ENCODE measurements at regions not wholly inside any gene's neighbourhood (a gene's known extent, or its start where the extent isn't known, plus 50 kb on each side); places are given as distances from the start of the nearest gene placed in this dataset.

DNA sequence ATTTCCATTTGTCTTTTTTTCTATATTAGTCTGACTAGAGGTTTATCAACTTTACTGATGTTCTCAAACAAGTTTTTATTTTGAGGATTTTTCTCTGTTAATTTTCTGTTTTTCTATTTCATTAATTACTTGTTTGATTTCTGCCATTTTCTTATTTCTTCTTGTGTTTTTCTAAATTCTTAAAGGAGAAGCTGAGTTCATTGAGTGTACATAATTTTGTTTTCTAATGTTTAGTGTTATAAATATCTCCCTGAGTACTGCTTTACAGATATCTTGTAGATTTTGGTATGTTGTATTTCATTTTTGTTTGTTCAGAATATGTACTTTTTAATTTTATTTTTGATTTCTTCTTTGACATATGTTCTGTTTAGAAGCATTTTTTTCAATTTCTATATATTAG, 1404.3 kb upstream of the MIR17HG start:
- TF ChIP-seq, protein P1, sequence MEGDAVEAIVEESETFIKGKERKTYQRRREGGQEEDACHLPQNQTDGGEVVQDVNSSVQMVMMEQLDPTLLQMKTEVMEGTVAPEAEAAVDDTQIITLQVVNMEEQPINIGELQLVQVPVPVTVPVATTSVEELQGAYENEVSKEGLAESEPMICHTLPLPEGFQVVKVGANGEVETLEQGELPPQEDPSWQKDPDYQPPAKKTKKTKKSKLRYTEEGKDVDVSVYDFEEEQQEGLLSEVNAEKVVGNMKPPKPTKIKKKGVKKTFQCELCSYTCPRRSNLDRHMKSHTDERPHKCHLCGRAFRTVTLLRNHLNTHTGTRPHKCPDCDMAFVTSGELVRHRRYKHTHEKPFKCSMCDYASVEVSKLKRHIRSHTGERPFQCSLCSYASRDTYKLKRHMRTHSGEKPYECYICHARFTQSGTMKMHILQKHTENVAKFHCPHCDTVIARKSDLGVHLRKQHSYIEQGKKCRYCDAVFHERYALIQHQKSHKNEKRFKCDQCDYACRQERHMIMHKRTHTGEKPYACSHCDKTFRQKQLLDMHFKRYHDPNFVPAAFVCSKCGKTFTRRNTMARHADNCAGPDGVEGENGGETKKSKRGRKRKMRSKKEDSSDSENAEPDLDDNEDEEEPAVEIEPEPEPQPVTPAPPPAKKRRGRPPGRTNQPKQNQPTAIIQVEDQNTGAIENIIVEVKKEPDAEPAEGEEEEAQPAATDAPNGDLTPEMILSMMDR (conservative IDR thresholded peaks at IDR 0.05; ENCODE audit: low read depth, low read length) = no peak
- TF ChIP-seq EZH2 (IDR thresholded peaks at IDR 0.05; ENCODE audit: low read length, unreplicated experiment) (no peak), EZH2phosphoT487 (IDR thresholded peaks at IDR 0.05; ENCODE audit: borderline replicate concordance, low read length) (no peak)
